Nephron (organoid): ENCODE measurements at regions not wholly inside any gene's neighbourhood (a gene's known extent, or its start where the extent isn't known, plus 50 kb on each side); places are given as distances from the start of the nearest gene placed in this dataset.

ENCODE experiments used
- H3K27ac Mint-ChIP-seq, 3 experiments: 2 replicates each; pipeline ENCODE4 v1.8.0; 2020; ENCODE audit warnings: mixed read lengths in 3 of 3, mild to moderate bottlenecking in 2 of 3, moderate library complexity in 1 of 3
- H3K27me3 Mint-ChIP-seq: 2 replicates; pipeline ENCODE4 v1.8.0; 2021; ENCODE audit warnings: low read depth, mild to moderate bottlenecking, moderate library complexity, mixed read lengths
- H3K36me3 Mint-ChIP-seq: 2 replicates; pipeline ENCODE4 v1.8.0; 2020; ENCODE audit warnings: low read depth, mixed read lengths
- H3K4me1 Mint-ChIP-seq: 2 replicates; pipeline ENCODE4 v1.8.0; 2020; ENCODE audit warnings: mixed read lengths
- H3K4me3 Mint-ChIP-seq, 3 experiments: 2 replicates each; pipeline ENCODE4 v1.8.0; 2020; ENCODE audit warnings: mild to moderate bottlenecking in 3 of 3, mixed read lengths in 3 of 3, moderate library complexity in 2 of 3
- H3K9me3 Mint-ChIP-seq: 2 replicates; pipeline ENCODE4 v1.8.0; 2020; ENCODE audit warnings: mixed read lengths
- TF ChIP-seq, protein P1 (sequence below), 3 experiments: fragments of 200-600 bp; sonication (generic); IDR thresholded peaks; one replicate each; pipeline ENCODE4 v1.5.0; 2021; ENCODE audit warnings: antibody characterized with exemption in 3 of 3; ENCODE audit not compliant: unreplicated experiment in 3 of 3

DNA sequence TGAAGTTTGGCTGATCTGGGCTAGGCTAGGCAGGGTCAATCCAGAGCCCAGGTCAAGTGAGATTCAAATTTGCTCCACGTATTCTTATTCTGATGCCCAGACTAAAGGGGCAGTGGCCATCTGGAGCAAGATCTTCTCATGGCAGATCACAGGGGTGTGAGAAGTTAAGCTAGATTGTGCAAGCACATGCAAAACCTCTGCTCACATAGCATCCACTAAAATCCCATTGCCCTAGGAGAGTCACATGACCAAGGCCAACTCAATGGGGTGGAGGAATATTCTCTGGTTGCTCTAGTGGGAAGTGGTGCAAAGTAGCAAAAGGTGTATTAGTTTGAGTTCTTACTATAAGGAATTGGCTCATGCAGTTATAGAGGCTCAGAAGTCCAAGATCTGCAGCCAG is 318.4 kb upstream of the ASIC2 start:
- H3K4me1 Mint-ChIP-seq: peaks cover 5% of the 10 kb centered on the region
- TF ChIP-seq, protein P1, sequence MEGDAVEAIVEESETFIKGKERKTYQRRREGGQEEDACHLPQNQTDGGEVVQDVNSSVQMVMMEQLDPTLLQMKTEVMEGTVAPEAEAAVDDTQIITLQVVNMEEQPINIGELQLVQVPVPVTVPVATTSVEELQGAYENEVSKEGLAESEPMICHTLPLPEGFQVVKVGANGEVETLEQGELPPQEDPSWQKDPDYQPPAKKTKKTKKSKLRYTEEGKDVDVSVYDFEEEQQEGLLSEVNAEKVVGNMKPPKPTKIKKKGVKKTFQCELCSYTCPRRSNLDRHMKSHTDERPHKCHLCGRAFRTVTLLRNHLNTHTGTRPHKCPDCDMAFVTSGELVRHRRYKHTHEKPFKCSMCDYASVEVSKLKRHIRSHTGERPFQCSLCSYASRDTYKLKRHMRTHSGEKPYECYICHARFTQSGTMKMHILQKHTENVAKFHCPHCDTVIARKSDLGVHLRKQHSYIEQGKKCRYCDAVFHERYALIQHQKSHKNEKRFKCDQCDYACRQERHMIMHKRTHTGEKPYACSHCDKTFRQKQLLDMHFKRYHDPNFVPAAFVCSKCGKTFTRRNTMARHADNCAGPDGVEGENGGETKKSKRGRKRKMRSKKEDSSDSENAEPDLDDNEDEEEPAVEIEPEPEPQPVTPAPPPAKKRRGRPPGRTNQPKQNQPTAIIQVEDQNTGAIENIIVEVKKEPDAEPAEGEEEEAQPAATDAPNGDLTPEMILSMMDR (IDR thresholded peaks at IDR 0.05; ENCODE audit: unreplicated experiment in 3 of 3): no peak
- H3K9me3 Mint-ChIP-seq: no peaks in the 10 kb centered on the region
- peaks cover 52% of the 10 kb centered on the region for H3K27me3 Mint-ChIP-seq
- no peaks in the 10 kb centered on the region for H3K36me3 Mint-ChIP-seq
- no peak overlapping the region for H3K4me3 Mint-ChIP-seq
- no peak overlapping the region for H3K27ac Mint-ChIP-seq

DNA sequence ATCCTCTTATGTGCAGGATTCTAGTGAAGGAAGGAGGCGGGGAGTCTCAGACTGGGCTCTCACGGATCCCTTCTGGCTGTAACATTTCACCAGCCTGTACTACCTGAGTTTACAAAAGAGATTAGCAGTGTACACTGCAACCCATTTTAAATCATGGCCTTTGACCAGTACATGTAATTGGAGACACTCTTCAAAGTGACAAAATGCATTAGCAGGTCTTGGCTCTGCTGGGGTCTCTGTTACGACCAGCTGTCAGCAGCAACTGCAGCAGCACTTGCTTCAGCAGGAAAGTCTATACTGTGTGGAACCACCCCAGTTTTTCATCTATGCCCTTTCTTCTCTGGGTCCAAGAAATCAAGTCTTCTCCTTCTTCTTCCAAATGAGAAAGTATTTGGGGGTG is 322.8 kb upstream of the ASIC2 start:
- peak overlapping the region in 1 of 3 experiments; percentile 66 for H3K4me3 Mint-ChIP-seq
- TF ChIP-seq, protein P1 (IDR thresholded peaks at IDR 0.05; ENCODE audit: unreplicated experiment in 3 of 3): no peak
- H3K27me3 Mint-ChIP-seq: peaks cover 40% of the 10 kb centered on the region

DNA sequence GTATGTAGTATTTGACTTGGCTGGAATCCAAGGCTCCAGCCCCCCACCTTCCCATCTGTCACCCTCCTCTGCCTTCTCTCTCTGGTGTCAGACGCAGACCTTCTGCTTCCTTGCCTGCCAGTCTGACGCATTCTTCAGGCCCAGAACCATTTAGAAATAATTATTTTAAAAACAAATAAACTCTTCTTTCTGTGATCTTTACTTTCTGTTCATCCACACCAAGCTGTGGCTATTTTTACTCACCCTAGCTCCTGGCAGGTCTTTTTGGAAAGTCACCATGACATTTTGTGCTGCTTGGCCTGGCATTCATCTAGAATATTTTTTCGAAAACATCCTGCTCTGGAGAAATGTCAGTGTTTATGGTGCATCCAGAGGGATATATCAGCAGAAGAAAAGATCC is 330.7 kb upstream of the ASIC2 start:
- Mint-ChIP-seq H3K4me3 (no peak overlapping the region), H3K4me1 (no peaks in the 10 kb centered on the region), H3K9me3 (no peaks in the 10 kb centered on the region), H3K27ac (no peak overlapping the region), H3K36me3 (no peaks in the 10 kb centered on the region), H3K27me3 (peaks cover 33% of the 10 kb centered on the region)
- TF ChIP-seq, protein P1 (IDR thresholded peaks at IDR 0.05; ENCODE audit: unreplicated experiment in 3 of 3): no peak

More for the DNA sequence above, 322.8 kb upstream of the ASIC2 start:
- Mint-ChIP-seq H3K36me3 (no peaks in the 10 kb centered on the region), H3K4me1 (peaks cover 5% of the 10 kb centered on the region), H3K27ac (peak overlapping the region in 1 of 3 experiments; percentile 60), H3K9me3 (no peaks in the 10 kb centered on the region)

DNA sequence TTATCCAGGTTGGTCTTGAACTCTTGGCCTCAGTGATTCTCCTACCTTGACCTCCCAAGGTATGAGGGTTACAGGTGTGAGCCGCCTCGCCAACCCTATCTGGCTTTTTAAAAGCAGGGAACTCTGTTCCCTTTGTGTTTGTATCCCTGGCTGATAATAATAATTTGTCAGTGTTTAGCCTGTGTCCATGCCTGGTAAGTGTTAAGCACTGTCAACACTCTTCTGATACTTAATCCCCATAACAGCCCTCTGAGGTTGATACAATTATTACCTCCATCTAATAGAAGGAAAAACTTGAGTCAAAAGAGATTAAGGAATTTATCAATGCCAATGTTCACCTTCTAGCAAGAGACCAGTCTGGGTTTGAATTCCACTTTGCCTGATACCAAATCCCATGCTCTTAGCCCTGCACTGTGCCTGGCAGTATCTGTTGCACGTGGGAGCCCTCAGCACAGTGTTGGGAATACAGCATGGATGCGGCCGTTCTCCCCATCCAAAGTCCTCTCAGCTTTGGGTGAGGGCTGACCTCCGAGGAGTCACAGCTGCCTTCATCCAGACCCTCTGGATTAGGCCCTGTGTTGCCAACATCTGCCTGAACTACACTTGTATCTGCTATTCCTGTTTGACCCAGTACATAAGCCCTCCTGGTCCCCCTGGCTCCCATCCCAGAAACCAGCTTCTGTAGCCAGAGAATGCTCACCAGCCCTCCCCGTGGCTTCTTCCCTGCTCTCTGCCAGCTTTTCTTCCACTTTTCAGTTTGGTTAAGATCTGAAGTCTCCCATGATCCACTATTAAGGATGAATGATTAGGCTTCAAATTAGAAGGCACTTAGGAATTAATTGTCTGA is 335.6 kb upstream of the ASIC2 start:
- H3K4me1 Mint-ChIP-seq: no peaks in the 10 kb centered on the region
- peaks cover 7% of the 10 kb centered on the region for H3K9me3 Mint-ChIP-seq
- peaks cover 19% of the 10 kb centered on the region for H3K27me3 Mint-ChIP-seq
- H3K4me3 Mint-ChIP-seq: no peak overlapping the region
- no peaks in the 10 kb centered on the region for H3K36me3 Mint-ChIP-seq
- TF ChIP-seq, protein P1 (IDR thresholded peaks at IDR 0.05; ENCODE audit: unreplicated experiment in 3 of 3): no peak
- no peak overlapping the region for H3K27ac Mint-ChIP-seq

DNA sequence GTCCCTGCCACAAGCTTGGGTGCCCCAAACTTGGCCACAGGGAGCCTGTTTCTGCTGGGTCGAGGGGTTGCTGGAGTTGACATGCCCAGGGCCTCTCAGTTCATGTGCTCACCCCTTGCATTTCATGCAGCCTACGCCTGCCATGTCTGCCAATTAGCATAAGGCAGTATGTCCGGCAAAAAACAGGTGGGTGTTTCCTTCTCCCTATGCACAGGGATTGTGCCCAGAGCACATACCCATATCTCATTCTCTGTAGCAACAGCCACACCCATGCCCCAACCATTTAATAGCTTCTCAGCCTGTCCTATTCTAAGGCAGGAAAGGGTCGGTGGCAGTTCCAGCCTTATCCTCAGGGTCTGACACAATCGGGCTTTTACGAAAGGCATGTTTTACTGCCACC is 340.4 kb upstream of the ASIC2 start:
- Mint-ChIP-seq H3K9me3 (peaks cover 9% of the 10 kb centered on the region), H3K27ac (no peak overlapping the region), H3K4me1 (peaks cover 5% of the 10 kb centered on the region), H3K36me3 (no peaks in the 10 kb centered on the region), H3K27me3 (peaks cover 34% of the 10 kb centered on the region), H3K4me3 (no peak overlapping the region)
- TF ChIP-seq, protein P1 (IDR thresholded peaks at IDR 0.05; ENCODE audit: unreplicated experiment in 3 of 3): no peak

DNA sequence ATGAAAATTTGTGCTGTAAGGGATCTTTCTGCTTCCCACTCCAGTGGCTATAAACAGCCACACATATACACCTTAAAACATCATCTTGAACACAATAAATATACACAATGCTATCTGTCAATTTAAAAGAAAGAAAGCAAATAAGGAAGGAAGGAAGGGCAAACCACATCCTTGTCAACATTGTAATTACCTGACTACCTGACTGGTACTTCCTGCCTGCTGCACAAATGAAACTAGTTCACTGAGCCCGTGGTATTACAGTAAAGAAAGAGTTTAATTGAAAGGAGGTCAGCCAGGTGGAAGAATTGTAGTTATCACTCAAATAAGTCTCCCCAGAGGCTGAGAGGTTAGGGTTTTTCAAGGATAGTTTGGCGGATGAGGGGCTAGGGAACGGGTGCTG is 344.4 kb upstream of the ASIC2 start:
- H3K4me3 Mint-ChIP-seq: no peak overlapping the region

More for the DNA sequence above, 344.4 kb upstream of the ASIC2 start:
- no peaks in the 10 kb centered on the region for H3K36me3 Mint-ChIP-seq
- TF ChIP-seq, protein P1 (IDR thresholded peaks at IDR 0.05; ENCODE audit: unreplicated experiment in 3 of 3): no peak
- H3K4me1 Mint-ChIP-seq: peaks cover 20% of the 10 kb centered on the region
- no peak overlapping the region for H3K27ac Mint-ChIP-seq
- H3K27me3 Mint-ChIP-seq: peaks cover 35% of the 10 kb centered on the region
- peaks cover 3% of the 10 kb centered on the region for H3K9me3 Mint-ChIP-seq
